Brain microvascular endothelial cell (primary cell): ENCODE measurements at regions not wholly inside any gene's neighbourhood (a gene's known extent, or its start where the extent isn't known, plus 50 kb on each side); places are given as distances from the start of the nearest gene placed in this dataset.

Source experiments
- DNase-seq: peaks from one replicate; pipeline ENCODE4 v3.0.0-alpha.2; 2020
- H3K27ac ChIP-seq: fragments of 250-450 bp; sonication (Bioruptor Pico); 2 replicates; pipeline ENCODE4 v1.5.1; 2020; ENCODE audit warnings: mild to moderate bottlenecking, moderate library complexity
- H3K27me3 ChIP-seq: fragments of 250-450 bp; sonication (Bioruptor Pico); replicated peaks from 2 replicates; pipeline ENCODE4 v1.5.1; 2020; ENCODE audit warnings: mild to moderate bottlenecking
- H3K36me3 ChIP-seq: fragments of 250-450 bp; sonication (Bioruptor Pico); replicated peaks from 2 replicates; pipeline ENCODE4 v1.5.1; 2020; ENCODE audit warnings: mild to moderate bottlenecking
- H3K4me3 ChIP-seq: 2 replicates; pipeline ENCODE4 v1.5.1; 2011; ENCODE audit warnings: low read depth, mild to moderate bottlenecking, control low read depth, low read length, moderate library complexity
- in situ Hi-C: cut with HindIII; loops from 2 replicates; pipeline ENCODE4 v1.10.0; 2017; ENCODE audit warnings: low sequenced_read_pairs, low pct_ligation_motif_present
- TF ChIP-seq, protein P1 (sequence below): IDR thresholded peaks from 2 replicates; pipeline ENCODE4 v1.5.1; 2011; ENCODE audit warnings: low read depth, mild to moderate bottlenecking, moderate library complexity, low read length, control low read depth, inconsistent platforms; ENCODE audit errors: missing control alignments

DNA sequence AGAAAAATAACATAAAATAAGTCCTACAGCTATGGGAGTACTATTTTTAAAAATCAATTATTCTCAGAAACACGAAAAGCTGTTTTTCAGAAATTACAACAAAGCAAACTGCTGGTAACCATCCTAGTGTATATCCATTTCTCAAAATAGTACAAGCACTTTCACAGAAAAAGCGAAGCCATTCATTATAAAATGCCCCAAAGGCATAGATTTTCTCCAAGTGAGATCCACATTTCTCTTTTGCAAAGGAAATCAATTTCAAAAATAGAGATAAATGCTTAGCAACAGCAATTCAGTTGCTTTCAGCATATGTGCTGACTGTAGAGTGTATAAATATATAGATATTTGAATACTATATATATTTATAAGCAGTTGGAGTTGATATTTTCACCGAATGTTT, 1266.3 kb downstream of the SI start:
- DNase-seq, result no peak
- Histone ChIP-seq H3K27me3 (no peaks in the 10 kb centered on the region), H3K4me3 (no peak overlapping the region), H3K27ac (no peak overlapping the region), H3K36me3 (no peaks in the 10 kb centered on the region)
- TF ChIP-seq, protein P1, sequence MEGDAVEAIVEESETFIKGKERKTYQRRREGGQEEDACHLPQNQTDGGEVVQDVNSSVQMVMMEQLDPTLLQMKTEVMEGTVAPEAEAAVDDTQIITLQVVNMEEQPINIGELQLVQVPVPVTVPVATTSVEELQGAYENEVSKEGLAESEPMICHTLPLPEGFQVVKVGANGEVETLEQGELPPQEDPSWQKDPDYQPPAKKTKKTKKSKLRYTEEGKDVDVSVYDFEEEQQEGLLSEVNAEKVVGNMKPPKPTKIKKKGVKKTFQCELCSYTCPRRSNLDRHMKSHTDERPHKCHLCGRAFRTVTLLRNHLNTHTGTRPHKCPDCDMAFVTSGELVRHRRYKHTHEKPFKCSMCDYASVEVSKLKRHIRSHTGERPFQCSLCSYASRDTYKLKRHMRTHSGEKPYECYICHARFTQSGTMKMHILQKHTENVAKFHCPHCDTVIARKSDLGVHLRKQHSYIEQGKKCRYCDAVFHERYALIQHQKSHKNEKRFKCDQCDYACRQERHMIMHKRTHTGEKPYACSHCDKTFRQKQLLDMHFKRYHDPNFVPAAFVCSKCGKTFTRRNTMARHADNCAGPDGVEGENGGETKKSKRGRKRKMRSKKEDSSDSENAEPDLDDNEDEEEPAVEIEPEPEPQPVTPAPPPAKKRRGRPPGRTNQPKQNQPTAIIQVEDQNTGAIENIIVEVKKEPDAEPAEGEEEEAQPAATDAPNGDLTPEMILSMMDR, result no peak
- in situ Hi-C loops, result no loop called here

DNA sequence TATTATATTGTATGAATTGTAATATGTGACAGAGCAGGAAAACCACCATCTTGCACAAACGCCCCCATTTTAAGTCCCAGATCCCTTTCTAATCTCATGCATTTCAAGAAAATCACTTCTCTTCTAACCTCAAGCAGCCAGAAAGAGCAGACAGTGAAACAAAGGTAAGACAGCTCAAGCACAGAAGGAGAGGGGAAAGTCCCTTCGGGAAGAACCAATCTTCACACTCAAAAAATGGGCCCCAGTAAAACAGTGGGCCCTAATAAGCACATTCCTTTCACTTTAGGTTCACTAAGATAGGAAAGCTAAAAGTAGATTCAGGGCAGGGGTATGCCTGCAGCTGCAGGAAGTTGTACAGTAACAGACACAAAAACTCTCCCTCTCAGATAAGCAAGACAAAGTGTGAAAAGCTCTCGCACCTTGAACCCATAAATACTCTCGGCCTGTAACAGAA, 1268.7 kb downstream of the SI start:
- no peak for DNase-seq
- in situ Hi-C loops, result no loop called here
- TF ChIP-seq, protein P1, result no peak
- no peaks in the 10 kb centered on the region for H3K27me3 ChIP-seq
- no peak overlapping the region for H3K27ac ChIP-seq
- no peaks in the 10 kb centered on the region for H3K36me3 ChIP-seq
- no peak overlapping the region for H3K4me3 ChIP-seq

DNA sequence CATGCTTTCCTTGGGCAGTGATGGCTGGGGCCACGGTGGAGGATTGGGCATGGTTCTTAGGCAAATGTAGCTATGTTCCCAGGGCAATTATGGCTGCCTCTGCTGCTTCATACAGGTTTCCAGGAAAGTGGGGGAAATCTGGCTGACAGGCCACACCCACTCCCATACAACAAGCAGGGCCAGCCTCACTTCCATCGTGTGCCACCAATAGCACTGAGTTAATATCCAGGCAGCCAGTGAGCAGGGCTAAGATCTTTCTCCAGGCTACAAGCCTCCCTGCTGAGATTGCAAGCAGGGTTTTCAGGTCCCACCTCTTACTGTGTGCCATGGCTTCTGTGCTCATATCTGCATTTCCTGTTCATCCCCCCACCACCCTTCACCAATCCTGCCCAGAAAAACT, 1291.9 kb downstream of the SI start:
- no peak overlapping the region for H3K27ac ChIP-seq
- H3K27me3 ChIP-seq, result no peaks in the 10 kb centered on the region
- in situ Hi-C loops, result no loop called here
- no peak overlapping the region for H3K4me3 ChIP-seq
- TF ChIP-seq, protein P1, result no peak
- DNase-seq, result no peak
- H3K36me3 ChIP-seq, result no peaks in the 10 kb centered on the region

DNA sequence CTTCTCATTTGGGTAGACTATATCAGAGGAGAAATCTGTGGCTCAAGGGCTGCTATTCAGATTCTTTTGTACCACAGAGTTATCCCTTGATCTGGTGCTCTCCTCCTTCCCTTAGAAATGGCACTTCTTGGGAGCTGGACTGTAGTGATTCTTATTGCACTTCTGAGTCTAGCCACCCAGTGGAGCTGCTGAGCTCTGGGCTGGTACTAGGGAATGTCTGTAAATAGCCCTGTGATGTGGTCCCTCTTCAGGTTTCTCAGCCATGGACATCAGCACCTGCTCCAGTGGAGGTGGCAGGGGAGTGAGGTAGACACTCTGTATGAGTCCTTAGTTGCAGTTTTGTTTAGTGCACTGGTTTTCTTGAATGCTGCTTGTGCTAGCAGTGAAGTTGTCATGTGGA, 1292.6 kb downstream of the SI start:
- Histone ChIP-seq H3K27ac (no peak overlapping the region), H3K4me3 (no peak overlapping the region), H3K36me3 (no peaks in the 10 kb centered on the region), H3K27me3 (no peaks in the 10 kb centered on the region)
- DNase-seq, result peak; percentile 7
- in situ Hi-C loops, result no loop called here
- TF ChIP-seq, protein P1, result peak; percentile 44

DNA sequence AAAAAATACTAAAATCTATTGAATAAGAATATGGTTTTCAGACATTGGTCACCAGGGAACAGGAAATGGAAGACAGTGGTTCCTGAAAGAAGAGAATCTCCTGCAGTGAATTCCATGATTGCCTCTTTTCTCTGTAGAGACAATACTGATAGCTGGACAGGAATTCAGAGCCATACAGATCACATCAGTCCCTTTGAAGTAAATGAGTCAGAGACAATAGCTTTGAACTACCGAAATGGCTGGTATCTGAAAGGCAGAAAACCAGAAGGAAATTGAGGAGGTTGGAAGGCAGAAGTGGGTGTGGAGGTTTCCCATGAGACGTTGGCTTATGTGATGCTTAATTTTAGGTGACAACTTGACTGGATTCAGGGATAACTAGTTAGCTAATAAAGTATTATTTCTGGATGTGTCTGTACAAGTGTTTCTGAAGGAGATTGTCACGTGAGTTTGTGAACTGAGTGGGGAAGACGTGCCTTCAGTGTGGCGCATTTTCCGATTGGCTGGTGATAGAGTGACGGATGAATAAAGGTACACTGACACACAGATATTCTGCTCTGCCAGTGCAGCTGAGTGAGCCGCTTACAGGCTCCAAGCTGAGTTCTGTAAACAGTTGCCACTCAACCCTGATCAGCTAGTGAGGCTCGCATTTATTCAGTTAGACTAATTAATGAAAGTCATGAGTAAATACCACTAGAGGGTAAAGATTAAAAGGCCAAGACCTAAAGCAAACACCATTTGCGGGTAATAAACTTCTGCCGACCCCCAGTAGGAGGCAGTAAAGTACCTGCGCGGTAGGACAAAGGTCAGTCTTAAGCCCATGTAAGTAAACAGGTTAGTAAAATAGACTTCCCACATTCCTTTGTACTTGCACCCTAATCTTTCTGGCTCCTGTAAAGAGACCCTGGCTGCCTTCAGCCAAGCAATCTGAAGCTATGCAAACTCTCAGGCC, 1298.6 kb downstream of the SI start:
- no peak for DNase-seq
- no peak overlapping the region for H3K4me3 ChIP-seq
- H3K27ac ChIP-seq, result no peak overlapping the region
- TF ChIP-seq, protein P1, result no peak
- in situ Hi-C loops, result no loop called here
- H3K36me3 ChIP-seq, result no peaks in the 10 kb centered on the region
- H3K27me3 ChIP-seq, result no peaks in the 10 kb centered on the region
